ENCODE measurements at regions not wholly inside any gene's neighbourhood (a gene's known extent, or its start where the extent isn't known, plus 50 kb on each side); places are given as distances from the start of the nearest gene placed in this dataset.
"Not testable (repeated sequence)": the region's sequence is repeated elsewhere in the genome, so short reads cannot be mapped to it uniquely, and the experiment has no call there.

- ChIA-PET POLR2A (no interaction called here), CTCF (no interaction called here)
These were observed 125.8 kb upstream of the RXFP1 start for GRCh38 chr4:158395889-158396288.

GRCh38 chr4:158397781-158398180, 123.9 kb upstream of the RXFP1 start:
- ChIA-PET CTCF (no interaction called here), POLR2A (no interaction called here)

- CTCF ChIA-PET, POLR2A ChIA-PET: not testable (repeated sequence)
These were observed 113.7 kb upstream of the RXFP1 start for GRCh38 chr4:158407961-158408360.

- CTCF ChIA-PET: interaction anchor here (0.7 kb wide), 1 partner anchor 10 kb away, joined by 4 read pairs; no protein-coding TSS in a partner anchor
- POLR2A ChIA-PET: no interaction called here
These were observed 111.4 kb upstream of the RXFP1 start for GRCh38 chr4:158410272-158410671.

GRCh38 chr4:158411269-158411668, 110.4 kb upstream of the RXFP1 start:
- ChIA-PET CTCF (no interaction called here), POLR2A (no interaction called here)

- POLR2A ChIA-PET, CTCF ChIA-PET: not testable (repeated sequence)
These were observed 103.0 kb upstream of the RXFP1 start for GRCh38 chr4:158418679-158419078.

GRCh38 chr4:158420782-158421181, 100.9 kb upstream of the RXFP1 start:
- POLR2A ChIA-PET: no interaction called here

GRCh38 chr4:158422546-158422945, 99.1 kb upstream of the RXFP1 start:
- ChIA-PET CTCF (no interaction called here), POLR2A (interaction anchor here (0.6 kb wide), 1 partner anchor 14 kb away, joined by 3 read pairs; no protein-coding TSS in a partner anchor)

More at GRCh38 chr4:158420782-158421181, 100.9 kb upstream of the RXFP1 start:
- CTCF ChIA-PET: interaction anchor here (0.7 kb wide), 1 partner anchor 11 kb away, joined by 4 read pairs; no protein-coding TSS in a partner anchor

- CTCF ChIA-PET: no interaction called here
- POLR2A ChIA-PET: no interaction called here
These were observed 93.4 kb upstream of the RXFP1 start for GRCh38 chr4:158428242-158428641.

GRCh38 chr4:158442736-158443135, 78.9 kb upstream of the RXFP1 start:
- POLR2A ChIA-PET: no interaction called here
- CTCF ChIA-PET: no interaction called here

GRCh38 chr4:158443731-158444130, 78.0 kb upstream of the RXFP1 start:
- ChIA-PET CTCF (no interaction called here), POLR2A (no interaction called here)

GRCh38 chr4:158444621-158445020, 77.1 kb upstream of the RXFP1 start:
- ChIA-PET POLR2A (no interaction called here), CTCF (no interaction called here)

GRCh38 chr4:158446106-158446505, 75.6 kb upstream of the RXFP1 start:
- POLR2A ChIA-PET: no interaction called here

GRCh38 chr4:158450741-158451140, 70.9 kb upstream of the RXFP1 start:
- CTCF ChIA-PET: no interaction called here
- POLR2A ChIA-PET: no interaction called here

More at GRCh38 chr4:158446106-158446505, 75.6 kb upstream of the RXFP1 start:
- CTCF ChIA-PET: no interaction called here

GRCh38 chr4:158452116-158452515, 69.6 kb upstream of the RXFP1 start:
- CTCF ChIA-PET, POLR2A ChIA-PET: not testable (repeated sequence)

GRCh38 chr4:158458271-158458895, 63.3 kb upstream of the RXFP1 start:
- CTCF ChIA-PET: no interaction called here
- POLR2A ChIA-PET: no interaction called here

GRCh38 chr4:158459085-158459820, 62.4 kb upstream of the RXFP1 start:
- CTCF ChIA-PET: no interaction called here
- POLR2A ChIA-PET: no interaction called here

GRCh38 chr4:158461336-158461735, 60.3 kb upstream of the RXFP1 start:
- ChIA-PET CTCF (no interaction called here), POLR2A (no interaction called here)

GRCh38 chr4:158462611-158463010, 59.1 kb upstream of the RXFP1 start:
- ChIA-PET POLR2A (no interaction called here), CTCF (no interaction called here)

All from activated CD8-positive, alpha-beta memory T cell treated with anti-CD3 and anti-CD28 coated beads for 36 hours (primary cell).